ENCODE measurements at regions not wholly inside any gene's neighbourhood (a gene's known extent, or its start where the extent isn't known, plus 50 kb on each side); places are given as distances from the start of the nearest gene placed in this dataset.
"Not testable (repeated sequence)": the region's sequence is repeated elsewhere in the genome, so short reads cannot be mapped to it uniquely, and the experiment has no call there.

DNA sequence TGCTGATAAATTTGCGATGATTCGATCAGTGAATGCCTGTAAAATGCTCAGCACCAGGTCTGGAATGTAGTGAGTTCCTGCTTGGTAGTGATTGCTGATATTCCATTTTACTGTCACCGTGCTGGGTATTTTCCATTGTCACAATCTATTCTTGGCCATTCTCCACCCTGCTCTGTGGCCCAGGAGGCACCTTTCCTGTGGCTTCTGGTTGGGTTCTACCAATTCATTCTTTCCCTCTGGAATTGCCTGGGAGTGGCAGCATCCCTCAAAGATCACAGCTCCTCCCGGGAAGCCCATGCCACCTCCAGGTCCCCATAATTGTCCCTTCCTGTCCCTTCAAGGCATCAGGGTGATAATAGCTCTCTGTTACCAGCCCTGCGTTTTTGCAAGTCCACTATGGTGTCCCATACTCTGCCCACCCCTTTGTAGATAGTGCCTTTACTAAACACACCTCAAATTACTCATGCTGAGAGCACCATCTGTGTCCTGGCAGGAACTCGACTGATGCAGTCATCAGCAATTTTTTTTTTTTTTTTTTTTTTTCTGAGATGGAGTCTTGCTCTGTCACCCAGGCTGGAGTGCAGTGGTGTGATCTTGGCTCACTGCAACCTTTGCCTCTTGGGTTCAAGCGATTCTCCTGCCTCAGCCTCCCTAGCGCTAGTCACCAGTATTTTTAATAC lies 177.8 kb upstream of the PROK2 start:
- no peak for DNase-seq

DNA sequence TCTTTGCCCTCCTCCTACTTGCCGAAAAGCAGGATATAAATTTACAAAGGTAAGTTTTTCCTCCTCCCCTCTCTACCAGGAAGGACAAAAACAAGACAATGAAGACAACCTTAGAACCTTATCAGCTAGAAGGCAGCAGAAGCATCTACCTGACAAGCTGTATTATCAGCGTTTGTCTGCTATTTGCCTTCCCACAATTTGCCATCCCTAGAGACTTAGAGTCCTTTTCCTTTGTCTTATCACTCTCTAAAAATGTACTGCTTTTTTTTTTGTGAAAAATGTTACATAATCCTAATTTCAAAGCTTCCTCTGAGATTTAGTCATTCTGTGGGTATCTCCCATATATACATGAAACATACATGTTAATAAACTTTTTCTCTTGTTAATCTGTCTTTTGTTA lies 176.9 kb upstream of the PROK2 start:
- DNase-seq: no peak

DNA sequence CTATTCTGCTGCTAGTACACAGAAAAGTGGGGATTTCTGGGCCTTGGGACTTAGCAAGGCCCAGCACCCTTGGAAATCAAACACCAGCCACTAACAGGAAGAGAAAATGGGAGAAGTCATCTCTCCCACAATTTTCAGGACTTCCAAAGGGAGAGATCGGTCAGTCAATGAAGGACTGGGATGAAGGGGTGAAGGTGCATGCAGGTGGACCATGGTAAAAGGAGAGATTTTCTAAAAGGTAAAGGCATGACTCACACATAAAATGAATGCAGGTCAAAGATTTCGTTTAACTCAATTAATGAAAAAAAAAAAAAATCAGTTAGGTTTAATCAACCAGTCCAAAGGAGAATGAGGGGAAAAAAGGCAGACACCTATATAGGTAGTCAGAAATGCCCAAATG lies 176.4 kb upstream of the PROK2 start:
- no peak for DNase-seq

DNA sequence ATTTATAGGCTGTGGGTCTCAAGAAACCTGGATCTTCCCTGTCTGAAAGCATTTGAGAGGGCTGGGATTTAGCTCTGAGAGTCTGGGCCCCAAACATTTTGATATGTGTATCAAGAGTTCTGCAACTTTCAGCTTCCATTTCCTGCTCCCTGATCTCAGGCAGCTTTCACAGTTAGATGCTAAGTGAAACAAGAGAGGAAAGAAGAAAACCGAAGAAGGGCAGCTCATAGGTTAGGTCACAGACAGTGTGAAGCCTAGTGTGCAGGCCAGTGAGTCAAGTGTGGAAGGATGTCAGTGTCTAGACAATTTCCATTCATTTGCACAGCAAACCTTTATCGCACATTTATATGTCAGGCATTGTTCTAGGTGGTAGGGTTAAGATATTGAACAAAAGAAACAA lies 173.6 kb upstream of the PROK2 start:
- DNase-seq: no peak

DNA sequence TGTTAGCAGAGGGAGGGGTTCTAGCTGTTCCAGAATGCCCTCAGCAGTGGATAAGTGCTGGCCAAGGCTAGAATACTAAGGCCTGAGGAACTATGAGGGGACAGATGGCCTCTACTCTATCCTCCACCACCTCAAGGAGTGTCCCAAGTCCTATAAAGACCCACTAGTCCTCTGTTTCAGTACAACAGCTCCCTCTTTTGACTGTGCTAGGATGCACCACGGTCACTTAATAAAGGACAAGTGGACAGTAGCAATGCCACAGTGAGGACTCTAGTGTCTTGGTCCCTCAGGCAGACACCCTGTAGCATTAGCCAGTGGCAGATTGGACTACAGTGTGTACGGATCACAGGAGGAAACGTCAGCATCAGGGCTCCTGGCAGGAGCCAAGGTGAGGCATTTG lies 171.8 kb upstream of the PROK2 start:
- no peak for DNase-seq

DNA sequence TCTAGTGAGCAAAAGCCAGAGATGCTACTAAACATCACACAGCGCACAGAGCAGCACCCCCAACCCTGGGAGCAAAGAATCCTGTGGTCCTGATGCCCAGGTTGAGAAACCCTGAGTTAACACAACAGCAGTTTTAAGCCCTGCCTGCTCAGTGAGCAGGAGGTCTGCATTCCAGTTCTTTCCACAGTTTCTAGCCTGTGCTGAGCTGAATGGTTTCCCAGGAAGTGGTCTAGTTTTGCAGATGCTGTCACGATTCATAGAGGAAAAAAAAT lies 171.1 kb upstream of the PROK2 start:
- no peak for DNase-seq

DNA sequence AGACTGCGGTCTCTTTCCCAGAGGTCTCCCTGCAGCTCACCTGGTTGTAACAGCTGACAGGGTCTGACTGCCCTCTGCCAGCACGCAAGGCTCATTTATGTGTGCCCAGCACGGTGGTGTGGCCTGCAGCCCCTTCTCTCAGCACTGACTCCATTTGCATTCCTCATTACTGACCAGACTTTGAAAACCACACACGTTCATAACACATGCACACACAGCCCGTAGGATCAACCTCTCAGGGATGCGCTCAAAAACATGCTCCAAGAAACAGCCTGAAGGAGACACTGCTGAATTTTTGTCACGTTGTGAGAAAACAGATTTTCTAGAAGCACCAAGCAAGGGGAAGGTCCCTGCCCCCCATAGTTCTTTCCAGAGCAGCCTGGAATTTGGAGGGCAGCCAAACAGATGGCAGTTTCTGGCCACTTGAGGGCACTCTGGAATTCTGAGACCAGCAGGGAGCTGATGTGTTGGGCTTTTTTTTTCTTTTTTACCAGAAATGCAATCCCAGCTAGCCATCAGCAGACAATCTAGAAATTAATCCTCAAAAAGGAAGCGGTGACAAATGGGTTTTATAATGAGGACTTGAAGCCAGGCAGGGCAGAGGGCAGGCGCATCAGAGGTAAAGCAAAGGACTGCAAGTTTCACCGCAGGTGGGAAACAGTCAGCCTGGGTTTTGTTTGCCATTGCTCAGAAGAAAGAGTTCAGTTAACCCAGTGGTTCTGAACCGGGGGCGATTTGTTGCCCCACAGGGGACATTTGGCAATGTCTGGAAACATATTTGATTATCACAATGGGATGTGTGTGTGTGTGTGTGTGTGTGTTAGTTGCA lies 170.5 kb upstream of the PROK2 start:
- peak; percentile 88 for DNase-seq

DNA sequence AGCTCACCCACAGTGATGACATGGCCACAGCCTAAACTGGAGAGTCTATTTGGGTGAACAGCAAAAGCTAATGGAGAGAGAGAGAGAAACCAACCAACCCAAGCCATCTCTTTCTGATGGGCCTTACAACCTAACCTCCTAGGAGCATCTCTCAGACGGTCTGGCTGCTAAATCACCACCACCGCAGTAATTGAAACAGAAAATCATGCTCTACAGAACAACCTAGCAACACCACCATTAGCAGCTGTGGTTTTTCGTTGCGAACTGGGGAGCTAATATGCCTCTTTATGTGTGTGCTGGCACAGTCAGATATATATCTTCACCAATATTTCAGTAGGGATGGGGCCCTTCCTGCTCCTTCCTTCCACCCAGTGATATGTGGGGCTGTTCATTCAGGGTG lies 166.9 kb upstream of the PROK2 start:
- no peak for DNase-seq

DNA sequence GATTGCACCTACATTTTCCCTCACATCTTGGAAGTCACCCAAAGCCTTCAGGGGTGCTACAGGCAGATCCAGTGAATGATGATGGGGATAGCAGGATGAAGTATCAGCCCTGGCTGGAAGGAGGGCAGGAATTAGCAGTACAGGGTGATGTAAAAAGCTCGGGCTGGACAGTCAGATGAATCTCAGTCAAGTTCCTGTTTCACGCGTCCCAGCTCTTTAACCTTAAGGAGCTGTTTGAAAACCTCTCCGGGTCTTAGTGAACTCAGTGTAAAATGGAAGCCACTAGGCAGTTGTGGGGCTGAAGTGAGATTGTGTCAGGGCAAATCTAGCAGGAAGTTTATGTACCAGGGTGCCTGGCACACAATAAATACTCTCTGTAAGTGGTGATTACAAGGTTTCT lies 166.4 kb upstream of the PROK2 start:
- DNase-seq: no peak

DNA sequence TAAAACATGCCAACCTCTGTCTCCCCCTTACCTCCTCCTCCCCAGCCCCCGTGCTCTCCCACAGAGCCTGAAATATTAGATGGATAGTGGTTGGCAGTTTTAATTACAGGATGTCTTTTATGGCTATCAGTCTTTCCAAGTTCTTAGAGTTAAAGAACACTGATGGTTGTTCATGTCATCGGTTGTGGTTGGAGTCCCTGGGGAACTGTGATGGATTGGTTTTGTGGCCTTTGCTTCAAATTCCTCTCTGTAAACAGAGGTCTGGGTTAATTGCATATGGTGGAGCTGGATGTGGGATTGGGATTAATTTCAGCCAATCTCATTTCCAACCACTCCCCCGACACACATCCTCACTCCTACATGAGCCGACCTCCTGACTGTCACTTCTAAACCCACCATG lies 164.5 kb upstream of the PROK2 start:
- peak; percentile 45 for DNase-seq

DNA sequence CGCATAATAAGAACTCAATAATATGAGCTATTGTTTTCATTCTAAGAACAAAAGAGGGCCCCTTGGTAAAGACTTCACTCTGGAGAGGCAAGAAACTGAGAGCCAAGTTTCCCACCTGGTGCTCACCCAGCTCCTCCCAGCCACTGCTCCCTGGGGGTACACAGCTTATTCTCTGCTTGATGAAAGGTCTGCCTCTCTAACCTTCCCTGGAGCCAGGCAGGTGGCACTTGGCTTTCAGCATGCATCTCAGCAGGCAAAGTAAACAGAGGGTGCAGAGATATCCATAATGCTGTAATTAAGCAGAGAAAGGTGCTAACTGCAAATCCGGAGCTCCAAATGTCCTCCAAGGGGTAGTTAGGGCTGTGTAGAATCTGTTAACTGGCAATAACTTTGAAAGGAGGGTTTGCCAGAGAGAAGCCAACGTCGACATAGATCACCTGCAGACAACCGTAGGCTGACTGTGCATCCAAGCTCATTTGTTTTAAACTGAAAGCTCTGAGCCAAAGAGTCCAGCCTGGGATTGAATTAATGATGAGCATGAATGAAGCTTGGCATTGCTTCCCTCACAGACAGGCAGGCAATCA lies 159.6 kb upstream of the PROK2 start:
- no peak for DNase-seq

DNA sequence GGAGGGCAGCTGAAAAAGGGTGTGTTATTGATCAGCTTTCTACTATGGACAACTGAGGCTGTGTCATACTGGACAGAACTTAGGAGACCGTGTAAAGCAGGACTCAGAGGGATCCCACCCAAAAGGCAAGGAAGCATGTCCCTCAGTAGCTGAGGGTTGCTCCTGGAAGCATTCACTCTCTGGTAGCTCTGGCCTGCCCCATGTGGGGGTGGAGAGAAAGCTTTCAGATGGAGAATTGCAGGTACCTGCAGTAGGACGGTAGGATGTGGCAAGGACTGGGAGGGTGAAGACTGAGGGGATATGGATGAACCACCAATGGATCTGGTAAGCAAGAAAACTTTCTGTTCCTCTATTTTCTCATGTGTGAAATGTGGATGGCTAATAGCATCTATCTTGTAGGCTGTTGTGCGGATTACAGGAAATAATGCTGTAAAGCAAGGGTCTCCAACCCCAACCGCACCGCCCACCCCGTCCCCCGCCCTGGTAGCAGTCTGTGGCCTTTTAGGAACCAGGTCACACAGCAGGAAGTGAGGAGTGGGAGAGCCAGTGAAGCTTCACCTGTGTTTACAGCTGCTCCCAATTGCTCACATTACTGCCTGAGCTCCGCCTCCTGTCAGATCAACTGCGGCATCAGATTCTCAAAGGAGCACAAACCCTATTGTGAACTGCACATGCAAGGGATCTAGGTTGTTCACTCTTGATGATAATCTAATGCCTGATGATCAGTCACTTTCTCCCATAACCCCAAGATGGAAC lies 157.7 kb upstream of the PROK2 start:
- no peak for DNase-seq

DNA sequence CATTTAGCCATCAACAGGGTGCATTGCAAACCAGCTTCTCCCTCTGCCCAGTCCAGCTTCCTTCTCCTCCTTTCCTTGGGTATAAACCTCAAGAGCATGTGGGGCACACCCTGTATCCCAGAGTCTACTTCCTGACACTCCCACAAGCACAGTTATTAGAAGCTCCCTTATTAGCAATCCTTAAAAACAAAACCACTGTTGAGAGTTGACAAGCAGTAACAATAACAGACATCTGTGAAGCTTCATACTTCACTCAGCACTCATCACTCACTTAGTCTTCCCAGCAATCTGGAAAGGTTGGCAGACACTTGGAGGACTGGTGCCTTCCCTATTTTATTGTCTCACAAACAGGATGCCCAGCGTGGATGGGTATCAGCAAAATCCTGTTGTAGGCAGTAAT lies 155.5 kb upstream of the PROK2 start:
- DNase-seq: no peak

DNA sequence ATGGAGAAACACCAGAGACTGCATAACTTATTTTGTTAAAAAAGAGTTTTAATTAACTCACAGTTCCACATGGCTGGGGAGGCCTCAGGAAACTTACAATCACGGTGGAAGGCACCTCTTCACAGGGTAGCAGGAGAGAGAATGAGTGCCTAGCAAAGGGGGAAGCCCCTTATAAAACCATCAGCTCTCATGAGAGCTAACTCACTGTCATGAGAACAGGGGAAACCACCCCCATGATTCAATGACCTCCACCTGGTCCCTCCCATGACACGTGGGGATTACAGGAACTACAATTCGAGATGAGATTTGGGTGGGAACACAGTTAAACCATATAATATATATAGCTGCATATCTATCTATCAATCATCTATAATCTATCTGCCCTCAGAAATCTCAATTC lies 153.1 kb upstream of the PROK2 start:
- not testable (repeated sequence) for DNase-seq

DNA sequence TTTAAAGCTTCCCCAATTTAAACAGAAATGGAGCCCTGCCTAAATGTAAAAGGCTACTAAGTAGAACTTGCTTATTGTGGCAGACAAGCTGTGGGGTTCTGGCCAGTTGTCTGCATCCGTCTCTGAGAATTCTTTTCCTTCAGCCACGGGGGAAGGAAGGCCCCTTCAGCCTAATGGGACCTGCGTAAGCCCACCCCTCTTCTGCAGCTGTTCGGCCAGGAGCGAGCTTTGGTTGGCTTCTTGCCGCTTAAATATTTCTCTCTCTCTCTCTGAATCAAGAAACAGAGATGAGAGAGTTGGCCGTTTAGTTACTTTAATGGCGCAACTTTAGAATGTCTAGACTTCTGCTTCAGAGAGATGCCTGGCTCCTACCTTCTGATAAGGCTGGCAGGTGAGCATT lies 151.7 kb upstream of the PROK2 start:
- DNase-seq: peak; percentile 36

DNA sequence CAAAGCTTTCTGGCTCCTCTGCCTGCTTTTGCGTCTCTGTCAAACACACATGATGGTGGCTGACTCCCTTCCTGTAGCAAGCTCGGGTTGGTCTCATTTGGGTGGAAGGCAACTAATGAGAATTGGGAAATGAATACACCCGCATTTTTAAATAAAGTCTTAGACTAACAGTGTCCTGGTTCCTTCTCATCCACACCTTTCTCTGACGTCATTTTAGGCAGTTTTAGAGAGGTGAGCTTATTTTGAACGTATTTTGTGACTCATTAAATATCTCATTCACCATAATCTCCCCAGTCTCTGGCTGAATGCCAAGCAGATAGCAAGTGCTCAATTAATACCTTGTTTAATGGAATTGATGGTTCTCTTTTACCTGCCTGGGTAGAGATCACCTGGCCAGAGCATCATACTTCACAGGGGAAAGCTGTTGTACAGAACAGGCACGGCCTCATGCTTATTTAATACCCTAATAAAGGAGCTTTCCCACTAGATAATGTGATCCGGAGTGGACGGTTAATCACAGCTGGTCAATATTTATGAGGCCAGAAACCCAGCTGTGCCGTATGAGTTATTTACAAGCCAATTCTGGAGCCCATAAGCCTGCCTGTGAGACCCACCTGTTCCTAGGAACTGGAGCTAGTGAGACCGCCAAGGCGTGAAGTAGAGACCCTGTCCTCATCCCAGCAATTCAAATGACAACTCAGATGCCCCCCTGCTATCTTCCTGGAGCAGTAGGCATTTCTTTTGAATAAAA lies 149.7 kb upstream of the PROK2 start:
- DNase-seq: no peak

DNA sequence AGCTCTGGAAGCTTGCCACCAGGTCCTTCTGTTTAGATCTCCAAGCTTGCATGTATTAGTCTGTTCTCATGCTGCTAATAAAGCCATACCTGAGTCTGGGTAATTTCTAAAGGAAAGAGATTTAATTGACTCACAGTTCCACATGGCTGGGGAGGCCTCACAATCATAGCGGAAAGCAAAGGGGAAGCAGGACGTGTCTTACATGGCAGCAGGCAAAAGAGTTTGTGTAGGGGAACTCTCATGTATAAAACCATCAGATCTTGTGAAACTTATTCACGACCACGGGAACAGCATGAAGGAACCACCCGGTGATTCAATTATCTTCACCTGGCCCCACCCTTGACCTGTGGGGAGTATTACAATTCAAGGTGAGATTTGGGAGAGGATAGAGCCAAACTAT lies 147.0 kb upstream of the PROK2 start:
- no peak for DNase-seq

DNA sequence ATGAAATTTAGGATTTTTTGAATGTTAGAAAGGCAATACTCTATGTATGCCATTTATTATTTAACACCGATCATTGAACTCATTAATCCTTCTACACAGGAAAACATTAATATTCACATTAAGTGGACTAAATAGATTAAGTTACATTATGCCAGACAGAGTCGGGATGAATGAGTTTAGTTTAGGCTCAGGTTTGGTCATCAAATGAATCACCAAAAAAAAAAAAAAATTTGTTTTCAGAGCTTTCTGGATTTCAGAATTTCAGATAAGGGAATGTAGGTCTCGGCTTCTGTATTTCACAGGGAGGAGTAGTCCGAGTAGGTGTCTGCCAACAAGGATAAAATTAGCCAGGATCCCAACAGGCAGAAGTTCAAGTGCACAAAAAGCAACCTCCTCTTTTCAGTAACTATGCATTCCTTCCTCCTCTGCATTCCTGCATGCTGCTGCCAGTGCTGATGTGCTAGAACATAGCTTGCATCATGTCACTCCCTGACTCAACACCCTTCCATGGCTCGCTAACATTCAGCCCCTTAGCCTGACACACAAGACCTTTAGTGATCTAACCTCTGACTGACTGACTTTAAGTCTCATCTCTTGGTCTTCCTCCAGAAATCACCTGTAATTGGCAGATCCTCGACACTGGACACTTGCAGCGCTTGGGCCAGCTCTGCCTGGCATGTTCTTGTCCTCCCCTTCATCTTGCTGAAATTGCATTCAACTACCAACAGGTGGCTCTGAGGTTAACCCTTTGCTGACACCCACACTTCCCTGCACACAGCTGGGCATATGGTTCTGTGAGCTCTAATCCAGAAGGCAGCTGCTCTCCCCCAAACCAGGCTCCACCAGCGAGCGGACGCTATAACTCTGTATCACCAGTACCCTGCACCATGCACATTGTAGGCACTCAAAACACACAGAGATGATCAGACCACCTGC lies 145.4 kb upstream of the PROK2 start:
- DNase-seq: no peak

DNA sequence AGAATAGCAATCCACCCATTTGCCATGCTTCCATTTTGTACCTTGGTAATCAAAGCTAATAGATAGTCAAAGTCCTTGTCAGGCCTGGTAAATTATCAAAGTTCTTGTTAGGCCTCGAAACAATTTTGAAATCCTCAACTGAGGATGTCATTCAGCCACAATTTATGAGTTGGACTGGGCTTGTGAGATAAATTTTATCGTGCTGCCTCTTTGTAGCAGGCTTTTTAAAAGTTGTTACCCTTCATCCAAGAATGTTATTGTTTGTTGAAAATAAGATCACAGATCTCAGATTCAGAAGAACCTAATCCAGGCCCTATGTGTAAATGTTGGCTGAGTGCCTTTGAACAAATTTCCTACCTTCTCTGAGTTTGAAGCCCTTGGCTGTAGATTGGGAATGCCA lies 143.3 kb upstream of the PROK2 start:
- no peak for DNase-seq

DNA sequence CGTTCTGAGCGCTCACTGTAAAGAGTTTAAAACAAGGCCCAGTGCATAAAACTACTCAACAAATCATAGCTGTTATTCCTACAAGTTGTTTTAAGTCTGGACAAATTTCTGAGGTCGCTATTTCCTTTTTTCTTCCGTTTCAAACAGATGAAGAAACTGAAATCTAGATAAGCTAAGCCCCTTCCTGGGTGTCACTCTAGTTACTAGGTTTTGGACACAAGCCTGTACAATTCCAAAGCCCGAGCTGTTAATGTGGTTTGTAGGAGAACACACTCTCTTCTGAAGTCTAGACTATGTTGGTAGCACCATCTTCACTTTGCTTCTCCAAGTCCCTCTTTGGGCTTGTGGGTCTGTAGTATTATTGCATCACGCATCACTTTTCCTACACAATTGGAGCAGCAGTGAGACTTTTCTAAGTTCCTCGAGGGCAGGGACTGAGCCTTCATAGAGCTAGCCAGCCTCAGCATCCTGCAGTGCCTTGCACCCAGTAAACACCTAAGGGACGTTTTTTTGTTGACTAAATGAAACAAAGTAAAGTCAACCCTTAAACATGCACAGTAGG lies 142.6 kb upstream of the PROK2 start:
- no peak for DNase-seq

DNA sequence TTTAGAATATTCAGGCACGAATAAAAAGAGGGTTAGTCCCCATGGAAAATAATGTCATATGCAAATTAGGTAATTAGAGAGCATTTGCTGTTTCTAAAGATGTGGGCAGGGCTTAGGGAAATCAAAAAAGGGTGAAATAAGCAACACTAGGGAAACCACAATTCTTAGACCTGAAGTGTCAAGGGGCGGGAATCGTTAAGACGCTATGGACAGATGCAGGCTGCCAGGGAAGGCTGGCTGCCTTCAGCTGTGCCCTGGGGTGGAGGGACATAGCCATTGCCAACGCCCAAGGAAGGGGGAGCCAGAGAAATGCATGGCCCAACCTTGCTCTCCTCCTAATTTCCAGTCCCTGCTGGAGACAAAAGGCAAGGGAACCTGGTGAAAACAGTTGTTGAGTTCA lies 141.7 kb upstream of the PROK2 start:
- DNase-seq: no peak

DNA sequence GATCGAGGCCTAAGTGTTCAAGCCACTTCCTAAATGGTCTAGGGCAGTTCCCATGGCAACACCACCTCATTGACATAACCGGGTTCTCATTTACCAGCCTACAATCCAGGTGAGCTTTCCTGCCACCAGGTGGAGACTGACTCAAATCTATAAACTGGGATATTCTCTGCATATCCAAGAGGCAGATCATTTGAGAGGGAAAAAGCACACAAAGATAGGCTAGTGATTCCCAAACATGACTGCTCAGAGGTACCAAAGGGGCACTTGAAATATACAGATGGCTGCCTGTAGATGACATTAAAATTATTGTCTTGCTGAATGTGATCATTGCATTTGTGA lies 141.3 kb upstream of the PROK2 start:
- DNase-seq: peak; percentile 45
